Stimulated activated CD8-positive, alpha-beta memory T cell treated with anti-CD3 and anti-CD28 coated beads, Interleukin-2, amount 100 ng/mL, for 1 hour (primary cell): ENCODE measurements at regions not wholly inside any gene's neighbourhood (a gene's known extent, or its start where the extent isn't known, plus 50 kb on each side); places are given as distances from the start of the nearest gene placed in this dataset.
"Not testable (repeated sequence)": the region's sequence is repeated elsewhere in the genome, so short reads cannot be mapped to it uniquely, and the experiment has no call there.

Source experiments
- DNase-seq, 2 donors: peaks; one replicate each; pipeline ENCODE4 v3.0.0-alpha.2; 2020; ENCODE audit warnings: low read depth in 2 of 2

- no peak for DNase-seq
These were observed 872.5 kb upstream of the ADGRL3 start for GRCh38 chr4:60327651-60328050.

GRCh38 chr4:60344908-60345307 lies 855.2 kb upstream of the ADGRL3 start:
- DNase-seq = no peak

- no peak for DNase-seq
These were observed 854.7 kb upstream of the ADGRL3 start for GRCh38 chr4:60345392-60345791.

GRCh38 chr4:60359746-60360367 lies 840.3 kb upstream of the ADGRL3 start:
- DNase-seq = no peak

GRCh38 chr4:60365176-60365575 lies 835.0 kb upstream of the ADGRL3 start:
- DNase-seq = no peak

GRCh38 chr4:60366661-60367060 lies 833.5 kb upstream of the ADGRL3 start:
- no peak for DNase-seq

GRCh38 chr4:60368986-60369385 lies 831.1 kb upstream of the ADGRL3 start:
- DNase-seq = no peak

- no peak for DNase-seq
These were observed 822.1 kb upstream of the ADGRL3 start for GRCh38 chr4:60378010-60378409.

GRCh38 chr4:60384516-60384915 lies 815.6 kb upstream of the ADGRL3 start:
- no peak for DNase-seq

GRCh38 chr4:60389633-60390032 lies 810.5 kb upstream of the ADGRL3 start:
- DNase-seq = no peak

- DNase-seq = no peak
These were observed 803.6 kb upstream of the ADGRL3 start for GRCh38 chr4:60396341-60397049.

GRCh38 chr4:60400593-60400992 lies 799.5 kb upstream of the ADGRL3 start:
- DNase-seq = no peak

- no peak for DNase-seq
These were observed 796.1 kb upstream of the ADGRL3 start for GRCh38 chr4:60404027-60404426.

- DNase-seq = no peak
These were observed 777.7 kb upstream of the ADGRL3 start for GRCh38 chr4:60422439-60422838.

GRCh38 chr4:60423573-60424184 lies 776.4 kb upstream of the ADGRL3 start:
- not testable (repeated sequence) for DNase-seq

GRCh38 chr4:60432911-60433310 lies 767.2 kb upstream of the ADGRL3 start:
- no peak for DNase-seq

GRCh38 chr4:60443068-60443467 lies 757.1 kb upstream of the ADGRL3 start:
- no peak for DNase-seq

- DNase-seq = no peak
These were observed 756.3 kb upstream of the ADGRL3 start for GRCh38 chr4:60443796-60444195.

GRCh38 chr4:60450054-60450453 lies 750.1 kb upstream of the ADGRL3 start:
- DNase-seq = no peak

GRCh38 chr4:60452266-60452665 lies 747.9 kb upstream of the ADGRL3 start:
- DNase-seq = no peak

- DNase-seq = no peak
These were observed 744.7 kb upstream of the ADGRL3 start for GRCh38 chr4:60455380-60455779.

GRCh38 chr4:60461551-60461950 lies 738.6 kb upstream of the ADGRL3 start:
- no peak for DNase-seq

- no peak for DNase-seq
These were observed 736.1 kb upstream of the ADGRL3 start for GRCh38 chr4:60463857-60464502.
